ENCODE measurements at regions not wholly inside any gene's neighbourhood (a gene's known extent, or its start where the extent isn't known, plus 50 kb on each side); places are given as distances from the start of the nearest gene placed in this dataset.

DNA sequence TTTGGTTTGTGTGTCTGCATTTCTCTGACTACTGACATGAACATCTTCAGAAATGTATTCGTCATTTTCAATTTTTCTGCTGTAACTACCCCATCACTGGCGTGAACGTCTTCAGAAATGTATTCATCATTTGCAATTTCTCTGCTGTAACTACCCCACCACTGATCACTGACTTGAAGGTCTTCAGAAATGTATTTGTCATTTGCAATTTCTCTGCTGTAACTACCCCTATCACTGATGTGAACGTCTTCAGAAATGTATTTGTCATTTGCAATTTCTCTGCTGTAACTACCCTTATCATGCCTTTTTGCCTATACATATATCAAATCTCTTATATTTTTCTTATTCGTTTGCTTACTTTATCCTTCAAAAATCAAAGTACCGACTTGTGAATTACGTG is 274.0 kb downstream of the EFNB2 start:
- TF ChIP-seq POLR2AphosphoS5 (IDR thresholded peaks at IDR 0.05; ENCODE audit: low read depth, low read length) (no peak), POLR2A (IDR thresholded peaks at IDR 0.05; ENCODE audit: low read depth, low read length) (no peak), TAF1 (IDR thresholded peaks at IDR 0.05; ENCODE audit: borderline replicate concordance, low read depth, low read length) (no peak)

Data from GM12892 (cell line).